ENCODE measurements at regions not wholly inside any gene's neighbourhood (a gene's known extent, or its start where the extent isn't known, plus 50 kb on each side); places are given as distances from the start of the nearest gene placed in this dataset.

GRCh38 chr4:12447451-12447850 lies 1018.8 kb upstream of the HS3ST1 start:
- TF ChIP-seq CTCF (IDR thresholded peaks at IDR 0.05): no peak
- TF ChIP-seq EP300 (IDR thresholded peaks at IDR 0.05): no peak

Measured in sigmoid colon (tissue), 4 donors.